H1 (cell line): ENCODE measurements at regions not wholly inside any gene's neighbourhood (a gene's known extent, or its start where the extent isn't known, plus 50 kb on each side); places are given as distances from the start of the nearest gene placed in this dataset.

ENCODE experiments used
- CHD7 ChIP-seq: fragments of 300-600 bp; sonication (generic); IDR thresholded peaks from 2 replicates; pipeline ENCODE4 v1.7.1; 2012; ENCODE audit warnings: low read length, moderate library complexity, mild to moderate bottlenecking, inconsistent platforms; ENCODE audit not compliant: insufficient replicate concordance

- TF ChIP-seq CHD7, result no peak
Observed at GRCh38 chr10:58066126-58066525, 201.6 kb downstream of the IPMK start (continued).
